HG03196 (cell line): ENCODE measurements at regions not wholly inside any gene's neighbourhood (a gene's known extent, or its start where the extent isn't known, plus 50 kb on each side); places are given as distances from the start of the nearest gene placed in this dataset.
"Not testable (repeated sequence)": the region's sequence is repeated elsewhere in the genome, so short reads cannot be mapped to it uniquely, and the experiment has no call there.

Experiments used
- ATAC-seq: cut with Tn5 transposase; IDR thresholded peaks from one replicate; pipeline ENCODE4 v1.9.1; 2021; ENCODE audit not compliant: unreplicated experiment

DNA sequence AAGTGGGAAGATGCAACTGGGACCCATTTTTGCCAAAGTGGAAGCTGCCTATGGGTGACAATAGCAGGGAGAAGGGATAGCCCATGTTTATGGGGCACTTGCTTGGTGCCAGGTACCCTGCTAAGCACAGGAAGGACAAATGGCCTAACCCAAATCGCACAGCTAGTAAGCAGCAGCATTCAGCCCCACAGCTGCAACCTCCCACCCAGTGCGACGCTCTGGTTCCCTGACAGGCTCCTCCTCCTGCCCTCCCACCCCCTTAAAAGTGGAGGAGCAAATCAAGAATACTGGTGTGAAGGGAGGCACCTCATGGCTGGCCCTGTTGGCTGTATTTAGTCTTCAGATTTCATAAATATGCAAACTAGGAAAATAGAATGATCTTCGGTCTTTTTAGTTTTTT, 76.2 kb downstream of the RIN2 start:
- no peak for ATAC-seq

DNA sequence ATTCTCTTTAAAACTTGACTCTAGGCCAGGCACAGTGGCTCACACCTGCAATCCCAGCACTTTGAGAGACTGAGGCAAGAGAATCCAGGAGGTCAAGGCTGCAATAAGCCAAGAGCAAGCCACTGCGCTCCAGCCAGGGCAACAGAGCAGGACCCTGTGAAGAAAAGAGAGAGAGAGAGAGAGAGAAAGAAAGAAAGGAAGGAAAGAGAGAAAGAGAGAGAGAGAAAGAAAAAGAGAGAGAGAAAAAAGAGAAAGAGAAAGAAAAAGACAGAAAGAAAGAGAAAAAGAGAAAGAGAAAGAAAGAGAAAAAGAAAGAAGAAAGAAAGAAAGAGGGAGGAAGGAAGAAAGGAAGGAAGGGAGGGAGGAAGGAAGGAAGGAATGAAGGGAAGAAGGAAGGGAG, 76.7 kb downstream of the RIN2 start:
- no peak for ATAC-seq

DNA sequence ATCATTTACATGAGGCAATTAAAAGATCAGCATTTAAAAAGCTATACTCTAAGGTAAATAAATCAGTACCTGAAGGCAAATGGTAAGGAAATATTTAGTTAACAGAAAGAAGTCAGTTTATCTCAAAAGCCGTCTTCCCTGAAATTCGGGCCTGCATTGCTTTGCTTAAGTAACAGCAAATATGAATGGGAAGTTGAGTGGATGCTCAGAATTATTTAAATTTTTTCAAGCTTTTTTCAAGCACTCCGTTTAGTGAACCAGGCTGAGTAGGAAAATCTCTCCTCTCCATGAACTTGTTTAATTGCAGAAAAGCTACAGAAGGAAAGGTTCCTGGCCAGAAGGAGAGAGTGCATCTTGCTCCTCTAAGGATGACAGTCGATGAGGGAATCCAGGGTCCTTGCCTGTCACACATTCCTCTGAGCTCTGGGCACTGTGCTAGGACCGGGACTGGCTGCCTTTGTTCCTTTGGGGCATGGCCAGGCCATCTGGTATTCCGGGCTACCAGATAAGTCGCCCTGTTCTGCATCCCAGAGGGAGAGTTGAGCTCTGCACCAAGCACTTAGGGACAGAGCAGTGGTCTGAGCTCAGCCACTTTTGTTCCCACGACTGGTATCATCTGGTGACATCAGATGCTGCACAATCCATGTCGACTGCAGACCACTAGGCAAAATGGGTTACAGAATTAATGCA, 77.6 kb downstream of the RIN2 start:
- ATAC-seq = no peak

DNA sequence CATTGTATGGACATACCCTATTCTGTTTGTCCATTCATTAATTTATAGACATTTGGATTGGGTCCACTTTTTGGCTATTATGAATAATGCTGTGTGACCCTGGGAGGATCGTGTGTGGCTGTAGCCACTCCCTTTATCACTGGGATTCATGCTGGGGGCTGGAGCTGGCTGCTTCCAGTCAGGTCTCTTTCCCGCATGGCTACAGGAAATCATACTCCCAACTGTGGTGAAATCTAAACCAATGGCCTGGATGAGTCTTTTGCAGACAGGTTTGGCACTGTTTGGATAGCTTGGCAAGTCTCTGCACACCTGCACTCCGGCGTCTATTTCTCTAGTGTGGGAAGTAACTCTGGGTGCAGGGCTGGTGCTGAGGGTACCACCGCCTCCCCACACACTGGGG, 80.4 kb downstream of the RIN2 start:
- no peak for ATAC-seq

DNA sequence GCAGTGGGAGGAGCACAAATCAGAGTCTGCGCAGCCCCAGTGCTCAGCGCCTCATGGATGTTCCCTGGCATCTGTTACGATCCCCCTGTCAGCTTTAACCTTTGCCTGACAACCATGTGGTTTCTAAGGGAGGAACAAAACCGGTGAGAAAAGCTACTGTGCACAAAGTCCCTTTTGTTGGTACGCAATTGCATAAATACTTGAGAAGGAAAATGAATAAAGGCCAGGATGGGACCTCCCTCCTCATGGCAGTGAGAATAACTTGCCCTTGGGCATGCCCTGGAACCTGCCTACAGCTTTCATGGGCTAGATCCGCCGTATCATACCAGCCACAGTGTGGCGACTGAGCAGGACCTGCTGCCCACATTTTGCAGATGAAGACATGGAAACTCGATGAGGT, 81.0 kb downstream of the RIN2 start:
- no peak for ATAC-seq

DNA sequence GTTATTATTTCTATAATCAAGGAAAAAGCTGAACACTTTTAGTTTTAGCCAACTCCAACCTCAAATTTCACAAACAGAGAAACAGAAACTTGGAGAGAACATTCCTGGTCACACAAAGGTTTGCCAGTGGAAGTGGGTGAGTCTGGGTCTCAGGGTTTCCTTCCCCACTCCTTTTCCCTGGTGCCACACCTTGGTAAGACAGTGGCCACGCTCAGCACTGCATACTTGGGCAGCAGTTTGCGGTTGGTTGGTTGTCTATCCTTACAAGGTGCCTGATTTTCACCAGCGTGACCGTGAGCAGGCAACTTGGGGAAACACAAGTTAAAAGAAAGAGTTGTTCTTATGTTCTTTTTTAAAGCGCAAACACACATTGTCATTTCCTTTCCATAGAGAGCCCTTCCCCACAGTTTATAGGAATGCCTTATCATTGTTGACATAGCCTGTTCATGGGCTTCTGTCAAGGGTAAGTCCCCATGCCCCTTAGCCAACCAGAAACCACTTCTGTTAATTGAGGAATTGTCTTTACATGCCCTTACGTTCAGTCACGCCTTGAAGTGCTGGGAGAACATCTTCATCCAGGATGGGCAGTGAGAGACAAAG, 82.2 kb downstream of the RIN2 start:
- ATAC-seq = no peak

DNA sequence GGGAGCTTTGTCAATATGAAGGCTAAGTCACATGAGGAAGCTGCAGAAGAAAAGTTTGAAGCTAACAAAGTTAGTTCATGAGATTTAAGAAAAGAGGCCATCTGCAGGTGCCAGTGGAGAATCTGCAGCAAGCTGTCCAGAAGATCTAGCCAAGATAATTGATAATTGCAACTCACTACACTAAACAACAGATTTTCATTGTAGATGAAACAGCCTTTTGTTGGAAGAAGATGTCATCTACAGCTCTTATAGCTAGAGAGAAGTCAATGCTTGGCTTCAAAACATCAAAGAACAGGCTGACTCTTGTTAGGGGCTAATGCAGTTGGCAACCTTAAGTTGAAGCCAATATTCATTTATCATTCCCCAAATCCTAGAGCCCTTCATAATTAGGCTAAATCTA, 83.7 kb downstream of the RIN2 start:
- ATAC-seq = no peak

DNA sequence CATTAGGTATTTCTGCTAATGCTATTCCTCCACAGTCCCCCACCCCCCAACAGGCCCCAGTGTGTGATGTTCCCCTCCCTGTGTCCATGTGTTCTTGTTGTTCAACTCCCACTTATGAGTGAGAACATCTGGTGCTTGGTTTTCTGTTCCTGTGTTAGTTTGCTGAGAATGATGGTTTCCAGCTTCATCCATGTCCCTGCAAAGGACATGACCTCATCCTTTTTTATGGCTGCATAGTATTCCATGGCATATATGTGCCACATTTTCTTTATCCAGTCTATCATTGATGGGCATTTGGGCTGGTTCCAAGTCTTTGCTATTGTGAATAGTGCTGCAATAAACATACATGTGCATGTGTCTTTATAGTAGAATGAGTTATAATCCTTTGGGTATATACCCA, 86.8 kb downstream of the RIN2 start:
- ATAC-seq = not testable (repeated sequence)

DNA sequence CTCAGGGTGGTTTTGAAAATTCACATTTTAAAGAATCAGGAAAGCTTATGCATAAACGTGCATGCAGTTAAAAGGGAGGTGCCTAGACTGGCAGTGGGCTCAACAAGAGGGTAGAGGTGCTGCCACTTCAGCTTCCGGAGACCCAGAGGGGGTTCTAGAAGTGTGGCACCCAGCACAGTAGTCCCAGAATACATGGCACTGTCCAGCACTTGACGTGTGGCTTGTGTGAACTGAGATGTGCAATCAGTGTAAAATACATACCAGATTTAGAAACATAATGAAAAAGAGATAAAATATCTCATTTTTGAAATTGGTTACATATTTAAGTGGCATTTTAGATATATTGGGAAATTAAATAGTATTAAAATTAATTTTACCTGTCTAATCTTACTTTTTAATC, 89.3 kb downstream of the RIN2 start:
- no peak for ATAC-seq

DNA sequence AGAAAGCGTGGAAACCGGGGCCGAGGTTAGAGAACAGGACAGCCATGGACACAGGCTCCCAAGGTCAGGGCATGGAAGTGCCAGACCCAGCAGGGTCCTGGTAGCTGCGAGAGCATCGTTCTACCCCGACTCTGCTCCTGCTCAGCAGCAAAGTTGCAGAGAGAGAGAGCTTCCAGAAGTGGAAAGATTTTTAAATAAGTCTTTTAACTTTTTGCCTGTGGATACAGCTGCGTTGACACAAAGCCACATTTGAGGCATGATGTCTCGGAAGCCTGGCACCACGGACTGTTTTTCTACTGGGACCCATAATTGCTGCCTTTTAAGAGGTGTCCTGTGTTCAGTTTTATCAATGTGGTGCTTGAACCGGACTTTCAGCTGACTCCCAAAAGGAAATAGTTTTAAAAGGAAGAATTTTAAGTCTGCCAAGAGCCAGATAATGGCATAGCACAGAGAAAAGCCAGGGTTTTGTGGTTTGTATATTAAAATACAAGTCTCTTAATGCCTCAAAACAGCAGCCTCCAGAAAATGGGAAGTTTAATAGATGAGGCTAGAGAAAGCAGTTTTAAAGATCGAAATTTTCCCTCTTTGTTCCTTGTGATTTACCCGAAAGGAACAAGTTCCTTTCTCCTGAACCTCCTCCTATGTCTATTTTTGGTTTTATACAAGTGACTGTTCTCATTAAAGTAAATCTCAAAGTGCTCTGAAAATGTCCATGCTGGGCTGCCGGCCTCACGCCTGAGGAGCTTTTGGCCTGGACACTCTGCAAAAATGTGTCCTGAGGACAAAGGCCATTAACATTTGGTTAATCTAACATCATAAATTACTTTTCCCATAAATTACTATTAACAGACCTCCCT, 91.5 kb downstream of the RIN2 start:
- ATAC-seq = no peak

DNA sequence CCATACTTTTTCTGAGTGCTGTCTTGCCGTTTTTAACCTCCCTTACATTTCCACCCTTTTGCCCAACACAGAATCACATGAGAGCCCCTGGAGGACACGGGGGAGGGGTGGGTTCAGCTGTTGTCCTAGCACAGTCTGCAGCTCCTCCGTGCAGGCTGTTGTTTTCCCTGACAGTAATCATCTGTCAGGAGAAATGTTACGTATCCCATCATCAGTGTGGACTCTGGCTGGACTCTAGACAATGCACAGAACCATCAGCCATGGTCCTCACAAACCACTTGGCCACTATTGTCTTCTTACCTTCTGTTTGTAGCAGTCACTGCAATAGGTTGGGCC, 92.1 kb downstream of the RIN2 start:
- ATAC-seq = no peak

DNA sequence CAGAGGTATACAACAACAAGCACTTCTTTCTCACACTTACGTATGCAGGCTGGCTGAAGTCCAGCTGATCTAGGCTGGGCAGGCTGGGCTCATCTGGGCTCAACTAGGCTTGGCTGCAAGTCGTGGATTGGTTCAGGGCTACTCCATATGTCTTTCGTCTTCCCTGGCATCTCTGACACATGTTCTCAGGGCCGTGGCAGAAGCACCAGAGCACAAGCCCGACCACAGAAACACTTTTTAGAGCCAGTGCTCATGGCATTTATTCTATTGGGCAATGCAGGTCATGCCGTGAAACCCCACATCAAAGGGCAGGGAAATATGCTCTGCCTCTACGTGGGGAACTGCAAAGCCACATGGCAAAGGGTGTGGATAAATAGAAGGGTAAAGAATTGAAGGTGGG, 93.8 kb downstream of the RIN2 start:
- ATAC-seq = no peak

DNA sequence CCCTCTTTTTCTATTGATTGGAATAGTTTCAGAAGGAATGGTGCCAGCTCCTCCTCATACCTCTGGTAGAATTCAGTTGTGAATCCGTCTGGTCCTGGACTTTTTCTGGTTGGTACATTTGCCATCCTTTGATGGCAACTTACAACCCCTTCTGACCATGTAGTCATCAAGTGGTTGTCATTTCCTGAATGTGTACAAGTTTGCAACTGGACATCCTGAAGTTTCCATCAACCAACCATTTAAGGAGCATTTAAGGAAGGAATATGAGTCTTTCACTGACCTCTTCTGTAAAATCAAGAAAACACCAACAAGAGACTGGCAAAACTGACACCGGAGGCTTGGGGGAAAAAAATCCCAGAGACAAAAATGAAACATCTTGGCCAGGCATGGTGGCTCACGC, 97.4 kb downstream of the RIN2 start:
- no peak for ATAC-seq

DNA sequence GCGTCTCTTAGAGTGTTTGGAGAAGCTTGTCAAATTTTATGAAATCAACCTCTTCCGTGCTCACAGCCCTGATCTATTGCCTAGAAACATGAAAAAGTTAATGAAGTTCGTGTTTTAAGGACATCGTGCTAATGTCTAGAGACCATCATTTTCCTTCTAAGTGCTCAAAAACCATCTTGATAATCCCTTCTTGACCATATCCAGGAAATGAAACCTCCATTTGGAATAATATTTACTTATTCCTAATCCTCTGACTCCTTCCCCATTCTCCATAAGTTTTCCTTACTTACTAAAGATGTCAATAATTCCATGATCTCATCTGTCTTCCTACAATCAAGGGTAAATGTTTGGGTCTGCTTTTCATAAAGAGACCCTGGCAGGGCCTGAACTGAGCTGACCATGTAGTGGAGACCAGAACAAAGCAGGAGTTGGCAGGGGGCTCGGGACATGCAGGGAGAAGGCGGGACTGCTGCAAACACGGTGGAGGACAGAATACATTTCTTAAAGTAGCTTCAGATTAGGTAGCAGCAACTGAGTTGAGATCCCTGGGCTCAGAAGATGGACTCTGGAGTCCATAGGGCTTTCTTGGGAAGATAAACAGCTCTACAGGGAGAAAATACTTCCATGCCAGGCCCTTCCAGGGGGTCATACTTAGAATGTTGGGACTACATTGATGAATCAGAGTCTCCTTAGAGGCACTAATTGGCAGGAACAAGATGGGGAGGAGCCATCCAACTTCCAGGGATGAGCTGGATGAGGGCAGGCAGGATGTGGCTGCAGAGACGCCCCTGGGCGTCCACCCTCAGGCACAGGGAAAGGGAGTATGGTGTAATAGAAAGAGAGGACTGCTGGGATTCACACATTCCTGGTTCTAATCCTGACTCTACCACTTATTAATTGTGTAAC, 100.7 kb downstream of the RIN2 start:
- ATAC-seq = no peak

DNA sequence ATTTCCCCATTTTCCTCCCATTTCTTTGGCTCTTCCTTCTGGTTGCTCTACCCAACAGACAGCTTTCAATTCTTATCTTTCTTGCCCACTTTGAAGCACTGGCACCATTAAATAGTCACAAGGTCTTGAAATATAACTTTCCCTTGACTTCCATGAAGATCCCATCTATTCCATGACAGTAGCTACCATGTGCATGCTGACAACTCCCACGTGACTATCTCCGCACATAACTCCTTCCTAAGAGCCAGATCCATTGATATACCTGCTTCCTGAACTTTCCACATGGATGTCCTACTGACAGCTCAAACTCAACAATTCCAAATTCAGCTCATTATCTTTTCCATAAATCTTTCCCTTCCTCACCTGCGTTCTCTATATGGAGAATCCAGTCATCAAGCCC, 101.4 kb downstream of the RIN2 start:
- ATAC-seq = no peak

DNA sequence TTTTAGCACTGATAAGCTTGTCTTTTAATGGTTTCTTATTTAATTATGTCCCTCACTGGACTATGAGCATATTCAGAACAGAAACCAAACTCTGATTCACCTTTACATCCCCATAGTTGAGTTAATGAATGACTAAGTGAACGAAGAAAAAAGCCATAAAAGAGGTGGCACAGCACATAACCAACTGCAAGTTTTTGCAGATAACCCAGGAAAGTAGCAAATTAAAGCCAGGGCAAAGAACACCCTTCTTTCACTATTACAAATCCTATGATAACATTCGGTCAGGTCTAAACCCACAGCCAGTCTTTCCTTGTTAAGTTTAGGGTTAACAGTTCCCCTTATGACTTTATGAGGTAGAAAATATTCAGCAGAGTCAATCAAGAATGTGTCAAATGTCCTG, 102.7 kb downstream of the RIN2 start:
- ATAC-seq = no peak

DNA sequence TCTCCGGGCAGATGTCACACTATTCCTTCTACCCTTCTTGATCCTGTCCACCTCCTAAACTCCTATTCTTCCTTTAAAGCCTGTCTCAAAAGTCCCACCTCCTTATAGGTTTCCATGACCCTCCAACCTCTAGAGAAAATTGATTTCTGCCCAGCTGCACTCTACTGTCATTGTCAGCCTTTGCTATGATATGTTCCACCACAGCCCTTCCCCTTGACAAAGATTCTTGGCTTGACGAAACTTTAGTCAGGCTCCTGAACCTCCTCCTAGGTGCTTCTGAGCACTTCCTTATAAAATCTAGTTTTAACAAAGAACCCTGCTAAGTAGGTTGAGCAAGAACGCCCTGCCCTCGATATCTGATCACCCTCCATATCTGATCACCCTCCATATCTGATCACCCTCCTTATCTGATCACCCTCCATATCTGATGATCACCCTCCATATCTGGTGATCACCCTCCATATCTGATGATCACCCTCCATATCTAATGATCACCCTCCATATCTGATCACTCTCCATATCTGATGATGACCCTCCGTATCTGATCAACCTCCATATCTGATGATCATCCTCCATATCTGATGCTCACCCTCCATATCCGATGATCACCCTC, 103.2 kb downstream of the RIN2 start:
- ATAC-seq = no peak

DNA sequence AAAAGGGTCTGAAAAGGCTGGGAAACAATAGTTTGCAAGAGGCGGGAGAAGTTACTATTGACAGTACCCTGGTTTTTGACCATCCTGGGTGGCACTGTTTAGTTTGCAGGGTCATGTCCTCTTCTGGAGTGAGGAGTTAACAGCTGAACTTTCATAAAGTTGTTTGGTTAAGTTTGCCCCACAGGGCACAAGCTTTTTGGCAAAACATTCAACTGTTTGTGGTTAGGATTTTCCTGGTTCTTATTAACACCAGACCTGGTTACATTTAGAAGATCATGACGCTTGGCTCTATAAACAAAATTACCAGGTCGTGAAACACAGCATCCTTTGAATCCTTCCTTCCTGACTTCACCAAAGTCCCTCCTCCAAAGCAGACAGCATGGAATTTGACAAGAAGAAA, 106.1 kb downstream of the RIN2 start:
- ATAC-seq = no peak

DNA sequence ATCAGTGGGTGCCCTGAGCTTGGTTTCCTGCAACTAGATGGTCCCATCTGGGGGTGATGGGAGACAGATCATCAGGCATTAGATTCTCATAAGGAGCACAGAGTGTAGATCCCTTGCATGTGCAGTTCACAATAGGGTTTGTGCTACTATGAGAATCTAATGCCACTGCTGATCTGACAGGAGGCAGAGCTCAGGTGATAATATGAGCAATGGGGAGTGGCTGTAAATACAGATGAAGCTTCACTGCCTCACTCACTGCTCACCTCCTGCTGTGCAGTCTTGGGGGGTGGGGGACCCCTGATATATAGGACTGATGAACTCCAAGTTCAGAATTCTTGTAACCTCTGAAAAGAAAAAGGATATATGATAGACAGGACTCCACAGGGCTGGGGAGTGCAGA, 108.0 kb downstream of the RIN2 start:
- ATAC-seq = no peak

DNA sequence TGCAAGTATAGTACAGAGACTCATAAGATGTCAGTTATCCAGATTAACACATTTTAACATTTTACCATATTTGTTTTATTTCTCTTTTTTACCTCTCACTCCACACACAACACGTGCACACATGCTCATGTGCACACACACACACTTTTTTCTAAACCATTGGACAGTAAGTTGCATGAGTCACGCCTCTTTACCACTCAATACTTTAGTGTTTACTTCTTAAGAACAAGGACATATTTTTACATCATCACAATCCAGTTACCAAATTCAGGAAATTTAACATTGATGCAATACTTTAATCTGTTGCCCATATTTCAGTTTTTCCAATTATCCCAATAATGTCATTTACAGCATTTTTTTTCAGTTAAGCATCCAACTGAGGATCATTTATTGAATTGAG, 109.0 kb downstream of the RIN2 start:
- ATAC-seq = no peak

DNA sequence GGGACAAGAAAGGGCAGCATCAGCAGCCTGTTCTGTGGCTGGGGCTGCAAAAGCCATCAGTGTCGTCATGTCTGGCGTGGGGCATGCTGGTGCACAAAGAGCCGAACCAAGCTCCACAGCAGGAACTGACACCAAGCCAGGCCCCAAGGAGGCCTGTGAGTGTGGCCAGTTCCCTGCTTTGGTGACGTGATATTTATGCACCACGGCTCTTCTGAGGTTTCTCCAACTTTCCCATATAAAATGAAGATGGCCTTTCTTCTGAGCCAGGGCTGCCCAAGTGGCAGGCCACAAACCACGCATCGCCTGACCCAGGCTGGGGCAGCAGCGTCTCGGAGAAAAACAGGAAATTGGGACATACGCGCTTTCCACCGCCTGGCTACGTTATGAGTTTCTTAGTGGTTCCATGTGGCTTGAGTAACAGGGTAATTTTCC, 109.9 kb downstream of the RIN2 start:
- ATAC-seq = no peak
